HG03135 (cell line): ENCODE measurements at regions not wholly inside any gene's neighbourhood (a gene's known extent, or its start where the extent isn't known, plus 50 kb on each side); places are given as distances from the start of the nearest gene placed in this dataset.
"Not testable (repeated sequence)": the region's sequence is repeated elsewhere in the genome, so short reads cannot be mapped to it uniquely, and the experiment has no call there.

Source experiments
- ATAC-seq: cut with Tn5 transposase; IDR thresholded peaks from one replicate; pipeline ENCODE4 v1.9.1; 2021; ENCODE audit warnings: mild to moderate bottlenecking, moderate library complexity; ENCODE audit not compliant: unreplicated experiment

DNA sequence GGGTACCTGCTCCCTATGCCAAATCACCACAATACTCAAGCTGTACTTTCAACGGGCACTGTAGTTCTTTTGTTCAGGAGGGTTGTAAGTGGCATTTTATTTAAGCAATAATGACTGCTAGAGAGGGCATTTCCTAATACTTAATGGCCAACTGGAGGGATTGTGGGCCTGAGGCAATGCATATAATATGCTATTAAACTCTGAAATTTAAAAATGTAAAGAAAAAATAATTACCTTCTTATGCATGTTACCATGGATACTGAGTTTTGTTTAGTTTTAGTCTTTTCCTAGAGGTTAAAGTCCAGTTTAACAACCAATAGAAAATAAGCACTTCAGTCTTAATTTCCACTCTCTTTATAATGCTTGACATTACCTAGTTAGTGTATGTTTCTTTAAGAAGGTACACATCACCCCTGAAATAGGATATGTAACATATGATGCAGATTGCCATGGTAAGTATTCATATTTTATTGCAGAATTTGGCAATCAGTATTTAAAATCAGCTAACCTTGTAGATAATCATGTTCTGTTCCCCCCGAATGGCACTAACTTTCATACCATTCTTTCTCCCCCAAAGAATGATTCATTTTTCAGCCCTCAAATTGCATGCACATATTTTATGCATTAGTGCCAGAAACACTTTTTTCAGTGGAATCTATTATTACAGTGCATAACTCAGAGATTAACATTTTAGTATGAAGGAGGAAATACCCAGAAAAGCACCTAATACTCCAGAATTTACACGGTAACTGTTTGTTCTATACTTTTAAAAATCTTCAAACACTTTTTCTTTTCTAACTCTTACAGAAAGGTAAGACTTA lies 90.3 kb upstream of the ZNF438 start:
- no peak for ATAC-seq

DNA sequence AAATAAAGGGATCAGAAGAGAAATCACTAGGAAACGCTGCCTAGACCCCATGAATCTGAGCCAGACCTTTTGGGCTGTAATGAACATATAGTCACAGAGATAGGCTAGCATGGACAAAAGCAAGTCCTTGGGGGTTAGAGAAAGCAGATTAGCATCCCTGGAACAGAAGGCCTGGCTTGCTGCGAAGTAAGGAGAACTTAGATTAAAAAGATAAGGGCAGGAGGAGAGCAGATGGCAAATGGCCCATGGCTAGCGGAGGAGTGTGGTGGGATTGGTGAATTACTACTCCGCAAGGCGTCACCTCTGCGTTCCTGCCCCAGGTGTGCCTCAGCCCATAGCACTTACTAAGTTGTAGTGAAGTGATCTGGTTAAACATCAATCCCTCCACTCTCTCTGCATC lies 92.3 kb upstream of the ZNF438 start:
- no peak for ATAC-seq

DNA sequence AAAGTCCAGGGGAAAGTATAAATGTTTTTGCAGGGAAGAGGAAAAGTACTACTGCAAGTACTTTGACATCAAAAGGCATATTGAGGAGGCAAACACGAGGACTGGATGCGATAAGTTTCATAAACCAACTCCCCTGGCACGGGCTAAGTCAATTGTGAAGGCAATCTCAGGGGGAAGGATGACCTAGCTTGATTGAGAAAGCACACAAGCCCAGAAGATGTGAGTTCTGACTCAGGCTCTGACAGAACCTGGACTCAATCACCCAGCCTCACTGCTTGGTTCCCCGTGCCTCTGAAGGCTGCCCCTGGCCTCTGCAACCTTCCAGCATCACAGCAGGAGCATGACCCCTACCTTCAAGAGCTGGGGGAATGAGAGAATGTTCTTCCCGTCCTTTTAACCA lies 93.2 kb upstream of the ZNF438 start:
- ATAC-seq, result no peak

DNA sequence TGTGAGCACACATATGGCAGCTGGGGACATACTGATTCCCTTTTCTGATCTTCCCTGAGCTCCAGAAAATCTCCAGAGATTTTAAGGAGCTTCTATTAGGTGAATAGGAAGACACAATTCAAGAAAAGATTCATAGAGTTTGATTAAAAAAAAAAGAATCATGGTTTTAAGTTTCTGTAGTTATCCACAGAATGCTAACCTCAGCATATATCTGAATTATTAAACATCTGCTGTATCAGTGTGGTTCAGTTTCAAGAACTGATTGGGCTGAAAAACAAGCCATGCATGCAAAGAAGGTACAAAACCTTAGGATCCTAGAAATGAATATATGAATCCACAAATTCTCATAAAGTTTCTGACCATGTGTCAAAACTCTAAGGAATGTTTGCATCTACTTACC lies 94.1 kb upstream of the ZNF438 start:
- ATAC-seq, result no peak

DNA sequence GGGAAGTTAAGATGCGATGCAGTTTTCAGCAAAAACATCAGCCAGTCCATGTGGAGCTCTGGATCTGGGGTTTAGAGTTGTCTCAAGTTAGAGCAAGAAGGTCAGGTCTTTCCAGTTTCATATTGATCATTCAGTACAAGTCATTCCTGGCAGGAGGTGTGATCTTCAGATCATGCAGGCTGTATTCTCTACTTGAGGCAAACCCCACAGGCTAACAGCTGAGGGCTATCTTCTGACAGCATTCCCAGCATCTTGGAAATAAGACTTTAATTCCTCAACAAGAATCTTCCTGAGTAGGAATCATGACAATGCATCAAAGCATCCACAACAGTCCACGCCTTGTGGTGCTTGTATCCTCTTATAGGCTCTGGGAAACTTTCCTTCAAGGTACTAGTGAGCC lies 94.9 kb upstream of the ZNF438 start:
- ATAC-seq, result no peak

DNA sequence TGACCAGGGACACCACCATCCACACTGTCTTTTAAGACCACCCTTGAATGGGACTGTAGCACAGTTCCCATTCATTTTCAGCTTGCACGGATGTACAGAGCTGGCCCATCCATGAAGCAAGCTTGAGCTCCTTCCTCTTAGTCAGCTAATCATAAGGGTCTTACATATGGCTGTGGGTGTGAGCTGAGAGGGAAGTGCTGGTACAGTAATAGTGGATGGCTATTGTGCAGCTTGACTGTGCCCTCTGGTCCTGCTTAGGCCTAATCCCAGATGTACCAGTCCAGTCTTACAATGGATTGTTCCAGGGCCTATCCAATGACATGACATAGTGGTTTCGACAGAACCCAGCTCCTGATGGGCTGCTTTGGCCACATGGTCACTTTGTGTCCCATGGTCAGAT lies 96.9 kb upstream of the ZNF438 start:
- no peak for ATAC-seq

DNA sequence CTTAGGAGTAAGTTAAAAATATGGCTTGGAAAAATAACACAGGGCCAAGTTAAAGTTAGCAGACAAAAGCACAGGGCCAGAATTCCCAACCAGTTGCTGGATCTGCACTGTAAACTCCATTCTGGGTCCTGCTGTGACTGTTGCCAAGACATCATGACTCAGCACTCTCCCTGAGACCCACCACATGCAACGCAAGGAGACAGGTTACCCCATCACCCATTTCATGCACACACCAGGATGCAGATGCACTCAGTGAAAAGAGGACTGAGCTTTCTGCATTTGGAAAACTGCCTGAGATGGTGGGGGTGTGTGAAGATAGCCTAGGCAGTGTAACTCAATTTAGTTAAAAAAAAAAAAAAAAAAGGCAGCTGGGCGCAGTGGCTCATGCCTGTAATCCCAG lies 97.6 kb upstream of the ZNF438 start:
- no peak for ATAC-seq

DNA sequence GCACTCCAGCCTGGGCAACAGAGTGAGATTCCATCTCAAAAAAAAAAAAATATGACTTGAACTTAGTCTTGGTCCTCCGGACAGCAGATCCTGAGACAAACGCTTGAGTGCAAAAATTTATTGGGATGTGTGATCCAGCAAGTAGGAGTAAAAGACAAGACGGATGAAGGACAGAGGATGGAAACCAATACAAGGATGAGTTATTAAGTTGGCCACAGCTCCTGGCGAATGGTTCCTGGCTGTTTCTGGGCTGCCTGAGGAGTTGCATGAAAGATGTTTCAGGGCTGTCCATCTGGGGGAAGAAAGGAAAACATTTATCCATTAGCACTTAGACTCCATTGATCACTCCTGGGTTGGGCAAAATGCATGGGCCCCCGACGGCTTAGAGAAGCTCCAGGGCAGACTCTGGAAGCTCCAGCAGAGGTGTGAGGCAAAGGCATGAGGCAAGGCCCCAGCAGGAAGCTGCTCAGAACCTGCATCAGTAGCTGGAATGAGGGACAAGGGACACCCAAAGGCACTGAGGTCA lies 98.3 kb upstream of the ZNF438 start:
- no peak for ATAC-seq

DNA sequence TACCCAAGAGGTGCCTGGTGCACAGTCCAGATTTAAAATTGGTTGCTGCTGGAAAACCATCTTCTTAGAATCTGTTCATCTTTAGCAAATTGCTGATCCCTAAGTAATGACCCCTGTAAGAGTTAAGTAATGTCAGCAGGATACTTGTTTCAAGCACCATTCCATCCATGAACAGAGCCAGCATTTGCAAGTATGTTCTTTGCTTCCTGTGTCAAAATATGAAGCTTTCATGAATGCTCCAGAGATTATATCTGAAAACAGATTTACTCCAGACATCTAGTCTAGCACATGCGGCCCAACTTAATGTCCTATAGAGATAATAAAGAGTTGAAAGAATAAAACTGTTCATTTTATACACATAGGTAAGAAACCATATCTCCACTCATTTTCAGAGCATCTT lies 98.7 kb upstream of the ZNF438 start:
- ATAC-seq, result no peak

DNA sequence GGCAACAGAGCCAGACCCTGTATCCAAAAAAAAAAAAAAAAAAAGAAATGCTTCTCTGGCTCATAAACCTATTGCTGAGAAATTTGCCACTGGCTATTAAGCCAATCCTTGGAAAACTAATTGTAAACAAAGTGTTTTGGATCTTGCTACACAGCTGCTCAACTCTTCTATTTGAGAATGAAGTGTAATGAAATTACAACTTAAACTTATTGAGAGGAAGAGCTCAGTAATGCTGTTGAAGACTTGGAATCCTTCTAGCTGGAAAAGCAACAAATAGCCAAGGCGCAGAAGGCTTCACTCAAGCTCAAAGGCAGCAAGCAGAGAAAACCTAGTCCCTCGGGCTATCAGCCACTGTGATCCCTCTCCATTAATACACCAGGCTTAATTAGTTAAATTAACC lies 99.6 kb upstream of the ZNF438 start:
- ATAC-seq, result no peak

DNA sequence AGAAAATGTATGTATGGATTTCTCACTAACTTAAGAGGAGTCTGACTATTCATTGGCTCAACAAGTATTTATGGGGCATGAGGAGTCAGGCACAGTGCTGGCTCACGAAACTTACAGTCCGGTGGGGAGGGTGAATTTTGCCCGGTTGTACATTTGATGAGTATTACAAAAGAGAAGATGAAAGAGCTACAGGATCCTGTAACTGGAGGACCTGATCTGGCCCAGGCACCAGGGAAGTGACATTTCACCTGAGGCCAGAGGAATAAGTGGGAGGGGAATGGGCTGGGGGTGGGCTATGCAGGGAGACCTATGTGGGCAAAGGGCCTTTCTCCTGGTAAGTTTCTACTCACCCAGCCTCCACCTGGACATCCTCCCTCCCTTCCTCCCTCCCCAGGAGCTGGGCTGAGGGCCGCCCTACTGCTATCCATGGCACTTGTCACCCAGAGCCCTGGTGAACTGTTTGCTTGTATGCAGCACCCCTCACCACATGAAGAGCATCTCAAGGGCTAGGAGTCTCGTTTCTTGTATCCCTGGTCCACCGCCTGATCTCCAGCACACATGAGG lies 101.1 kb upstream of the ZNF438 start:
- ATAC-seq, result no peak

DNA sequence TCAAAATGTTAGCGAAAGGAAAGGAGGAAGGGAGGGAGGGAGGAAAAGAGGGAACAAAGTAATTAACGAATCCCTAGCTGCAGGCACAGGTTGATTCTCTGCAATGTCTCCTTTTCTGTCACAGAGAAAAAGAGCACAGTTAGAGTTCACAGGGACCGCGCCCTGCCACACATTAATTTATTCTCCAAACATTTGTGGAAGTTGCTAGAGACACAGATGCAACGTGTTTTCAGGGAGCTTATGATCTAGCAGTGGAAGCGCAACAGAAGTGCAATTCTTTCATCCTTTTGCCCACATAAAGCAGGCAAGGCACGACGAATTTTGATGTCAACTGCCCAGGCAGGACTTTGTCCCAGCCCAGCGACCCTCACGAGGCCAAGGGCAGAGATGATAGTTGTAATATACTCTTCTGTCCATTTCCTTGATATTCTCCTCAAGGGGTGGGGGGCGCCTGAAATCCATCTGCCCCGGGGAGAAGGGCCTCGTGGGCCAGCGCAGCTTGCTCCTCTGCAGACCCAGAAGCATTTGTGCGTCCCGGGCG lies 101.7 kb upstream of the ZNF438 start:
- ATAC-seq, result no peak

DNA sequence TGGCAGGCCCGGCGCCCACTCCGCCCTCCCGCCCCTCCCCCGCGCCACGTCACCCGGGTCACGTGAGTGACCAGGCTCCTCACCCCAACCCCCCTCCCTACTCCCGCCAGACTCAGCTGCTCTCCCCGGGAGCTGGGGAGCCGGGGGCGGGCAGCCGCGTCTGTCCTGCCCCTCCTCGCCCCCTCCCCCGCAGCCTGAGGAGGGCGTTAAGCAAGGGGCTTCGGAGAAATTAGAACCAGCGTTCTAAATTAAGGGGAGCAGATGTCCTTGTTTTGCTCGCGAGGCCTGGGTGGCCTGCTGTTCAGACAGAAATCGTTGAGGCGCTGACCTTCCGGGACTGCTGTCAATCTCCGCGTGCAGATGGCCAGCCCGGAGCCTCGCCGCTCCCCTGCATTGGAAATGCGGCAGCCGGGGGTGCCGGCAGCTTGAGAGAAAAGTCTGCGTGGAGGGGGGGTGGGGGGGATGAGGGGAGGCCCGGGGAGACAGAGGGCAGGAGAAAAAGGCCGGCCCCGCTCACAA lies 102.2 kb upstream of the ZNF438 start:
- ATAC-seq, result peak; percentile 58

DNA sequence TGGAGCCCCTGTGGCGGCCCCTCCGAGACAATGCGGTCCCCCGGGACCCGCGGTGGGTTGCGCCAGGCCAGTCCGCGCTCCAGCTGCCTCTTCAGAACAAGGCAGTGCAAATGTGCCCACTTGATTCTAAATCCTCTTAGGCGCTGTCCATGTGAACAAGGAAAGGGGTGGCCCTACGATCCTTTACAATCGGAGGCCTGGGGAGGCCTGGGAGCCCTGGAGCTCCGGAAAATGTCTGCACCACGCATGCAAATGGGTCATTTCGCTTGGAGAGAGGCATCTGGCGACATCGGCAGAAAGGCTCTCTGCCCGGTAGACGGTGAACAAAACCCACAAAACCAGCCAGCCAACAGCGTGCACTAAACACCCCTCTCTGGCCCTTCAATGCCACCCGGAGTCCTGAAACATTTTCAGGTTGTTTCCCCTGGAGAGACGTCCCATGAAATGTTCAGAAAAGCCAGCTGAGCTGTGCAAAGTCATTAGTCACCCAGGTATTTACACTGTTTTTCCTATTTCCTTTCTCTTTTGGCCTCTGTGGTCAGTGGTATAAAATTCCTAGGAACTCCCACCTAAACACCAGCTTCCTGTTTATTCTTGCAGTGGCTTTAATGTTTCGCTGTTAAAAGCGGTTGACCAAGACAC lies 102.8 kb upstream of the ZNF438 start:
- ATAC-seq, result peak; percentile 60

DNA sequence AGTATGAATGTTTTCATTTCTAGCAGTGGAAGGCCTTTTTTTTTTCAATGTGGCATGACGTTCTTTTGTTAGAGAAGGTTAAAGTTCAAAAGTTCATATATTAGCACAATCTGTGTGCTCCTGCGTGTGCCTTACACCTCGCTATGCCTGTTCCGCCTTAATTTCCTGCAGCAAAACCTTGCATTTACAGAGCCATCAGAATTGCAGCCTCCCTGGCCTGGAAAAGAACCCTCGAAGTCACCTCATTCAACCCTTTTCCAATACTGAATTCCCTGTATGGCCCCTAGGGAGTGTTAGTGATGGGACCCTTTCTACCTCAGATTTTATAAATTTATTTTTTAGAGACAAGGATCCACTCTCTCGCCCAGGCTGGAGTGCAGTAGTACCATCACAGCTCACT lies 103.5 kb upstream of the ZNF438 start:
- no peak for ATAC-seq

DNA sequence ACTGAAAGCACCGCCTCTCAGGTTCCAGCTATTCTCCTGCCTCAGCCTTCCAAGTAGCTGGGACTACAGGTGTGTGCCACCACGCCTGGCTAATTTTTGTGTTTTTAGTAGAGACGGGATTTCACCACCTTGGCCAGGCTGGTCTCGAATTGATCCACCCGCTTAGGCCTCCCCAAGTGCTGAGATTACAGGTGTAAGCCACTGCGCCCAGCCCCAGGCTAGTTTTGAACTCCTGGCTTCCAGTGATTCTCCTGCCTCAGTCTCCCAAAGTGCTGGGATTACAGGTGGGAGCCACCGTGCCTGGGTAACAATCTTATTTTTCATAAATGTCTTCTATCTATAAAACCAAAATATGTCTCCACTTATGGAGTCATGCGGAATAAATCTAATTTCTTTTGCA lies 104.1 kb upstream of the ZNF438 start:
- ATAC-seq, result not testable (repeated sequence)

DNA sequence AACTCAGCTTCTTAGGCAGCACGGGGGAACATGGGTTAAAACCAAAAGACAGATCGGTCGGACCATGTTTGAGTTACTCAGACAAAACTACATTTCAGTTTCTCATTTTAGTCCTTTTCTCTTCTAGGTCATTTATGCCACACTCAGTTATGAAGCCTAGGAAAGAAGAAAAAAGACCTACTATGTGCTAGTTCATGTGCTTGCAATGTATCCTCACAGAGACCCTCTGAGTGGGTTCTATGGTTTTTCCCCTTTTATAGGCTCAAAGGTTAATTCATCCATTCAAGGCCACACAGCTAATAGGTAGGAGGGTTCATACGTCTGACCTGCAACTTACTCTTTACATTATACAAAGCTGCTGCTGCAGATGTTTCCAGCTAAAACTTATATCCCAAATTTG lies 104.7 kb upstream of the ZNF438 start:
- ATAC-seq, result no peak

DNA sequence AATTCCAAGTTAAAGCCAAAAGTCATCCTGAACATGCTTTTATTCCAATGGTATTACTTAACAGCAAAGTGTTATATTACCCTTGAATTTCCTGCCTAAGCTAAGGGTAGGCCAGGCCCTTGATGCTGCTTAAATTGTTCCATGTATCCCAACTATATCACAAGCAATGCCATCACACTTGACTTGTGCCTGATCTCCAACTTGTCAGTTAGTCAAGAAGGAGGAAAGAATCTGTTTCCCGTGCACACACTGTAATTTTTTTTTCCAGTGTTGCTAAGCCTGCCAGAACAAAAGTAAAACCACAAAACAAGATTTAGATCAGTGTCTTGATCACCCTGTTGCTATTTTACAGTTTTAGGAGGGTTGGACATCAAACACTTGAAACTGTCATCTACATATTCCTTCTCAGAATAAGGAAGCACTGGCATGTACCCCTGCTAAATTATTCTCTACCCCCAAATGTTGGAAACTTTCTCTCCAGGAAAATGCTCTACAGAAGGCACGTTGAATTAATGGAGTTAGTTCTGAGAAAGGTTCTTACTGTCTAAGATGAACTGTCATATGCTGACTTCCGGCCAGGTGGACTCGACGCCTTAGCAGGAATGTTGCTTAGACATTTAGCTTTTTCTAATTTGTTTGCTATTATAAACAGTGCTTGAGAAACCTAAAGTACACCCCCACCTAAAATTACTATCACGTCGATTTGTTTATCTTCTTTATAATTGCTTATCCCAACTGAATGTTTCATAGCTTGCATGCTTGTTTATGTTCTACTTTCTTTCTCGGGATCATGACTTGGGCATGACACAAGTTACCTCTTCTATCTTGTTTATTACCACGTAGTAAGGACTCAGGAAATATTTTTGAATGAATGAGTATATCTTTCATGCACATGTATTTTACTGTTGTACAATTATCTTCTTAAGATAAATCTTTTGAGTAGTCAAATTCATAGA lies 105.5 kb upstream of the ZNF438 start:
- no peak for ATAC-seq

DNA sequence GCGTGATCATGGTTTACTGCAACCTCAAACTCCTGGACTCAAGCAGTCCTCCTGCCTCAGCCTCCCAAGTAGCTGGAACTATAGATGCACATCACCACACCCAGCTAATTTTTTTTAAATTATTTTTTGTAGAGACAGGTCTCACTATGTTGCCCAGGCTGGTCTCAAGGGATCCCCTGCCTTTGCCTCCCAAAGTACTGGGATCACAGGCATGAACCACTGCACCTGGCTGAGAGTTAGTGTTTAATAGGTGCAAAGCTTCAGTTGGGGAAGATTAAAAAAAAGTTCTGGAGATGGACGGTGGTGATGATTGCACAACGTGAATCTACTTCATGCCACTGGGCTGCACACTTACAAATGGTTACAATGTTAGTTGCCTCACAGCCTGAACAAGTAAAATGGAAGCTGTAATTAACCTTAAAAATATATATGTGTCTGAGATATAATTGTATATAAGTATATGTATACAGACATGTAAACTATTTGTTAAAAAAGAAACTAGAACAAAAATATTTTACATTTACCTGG lies 106.4 kb upstream of the ZNF438 start:
- ATAC-seq, result no peak

DNA sequence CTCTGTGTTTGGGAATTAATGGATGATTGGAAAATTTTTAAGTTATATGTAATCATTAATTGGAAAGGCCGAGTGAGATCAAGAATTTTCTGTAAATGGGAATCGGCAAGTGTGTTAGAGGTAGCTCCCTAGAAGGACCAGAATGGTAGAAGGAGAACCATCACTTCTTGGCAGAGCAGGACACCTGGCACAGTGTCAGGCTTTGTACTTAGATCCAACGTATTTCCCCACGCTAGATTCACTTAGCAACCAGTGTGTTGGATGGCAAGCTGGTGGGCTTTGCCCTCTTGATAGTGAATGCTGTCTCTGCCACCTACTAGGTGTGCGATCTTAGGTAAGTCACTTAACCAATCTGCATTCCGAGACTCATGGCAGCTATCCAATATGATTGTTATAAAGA lies 107.8 kb upstream of the ZNF438 start:
- no peak for ATAC-seq
